ENCODE measurements at regions not wholly inside any gene's neighbourhood (a gene's known extent, or its start where the extent isn't known, plus 50 kb on each side); places are given as distances from the start of the nearest gene placed in this dataset.

GRCh38 chr4:19119904-19120560, 1098.5 kb upstream of the LCORL start:
- no peak overlapping the region for H3K4me3 ChIP-seq
- no peak overlapping the region for H3K27ac ChIP-seq
- no peaks in the 10 kb centered on the region for H3K36me3 ChIP-seq
- H3K9me3 ChIP-seq = no peaks in the 10 kb centered on the region
- no peaks in the 10 kb centered on the region for H3K4me1 ChIP-seq (ENCODE audit: insufficient read depth)
- WGBS, 3 donors = 64 to 75% (median 73%) methylated on average over 3 of the region's 3 CpGs
- TF ChIP-seq CTCF (IDR thresholded peaks at IDR 0.05) (no peak), EP300 (IDR thresholded peaks at IDR 0.05) (no peak), POLR2A (IDR thresholded peaks at IDR 0.05) (no peak)
- intact Hi-C loops (cut with DNase I) = no loop called here
- no peak for DNase-seq
- no peaks in the 10 kb centered on the region for H3K27me3 ChIP-seq

- H3K4me3 ChIP-seq = no peak overlapping the region
- TF ChIP-seq CTCF (IDR thresholded peaks at IDR 0.05) (no peak), POLR2A (IDR thresholded peaks at IDR 0.05) (no peak), EP300 (IDR thresholded peaks at IDR 0.05) (no peak)
- DNase-seq = no peak
- intact Hi-C loops (cut with DNase I) = no loop called here
- WGBS, 3 donors = 72 to 89% (median 84%) methylated on average over 2 of the region's 2 CpGs
- H3K9me3 ChIP-seq = no peaks in the 10 kb centered on the region
- no peaks in the 10 kb centered on the region for H3K36me3 ChIP-seq
- H3K27ac ChIP-seq = no peak overlapping the region
- no peaks in the 10 kb centered on the region for H3K4me1 ChIP-seq (ENCODE audit: insufficient read depth)
- H3K27me3 ChIP-seq = no peaks in the 10 kb centered on the region
Measured at GRCh38 chr4:19117022-19117421, 1095.5 kb upstream of the LCORL start.

- WGBS, 3 donors = 84 to 93% (median 85%) methylated on average over 4 of the region's 4 CpGs
- no peak overlapping the region for H3K4me3 ChIP-seq
- H3K27ac ChIP-seq = no peak overlapping the region
- no peak for DNase-seq
- no peaks in the 10 kb centered on the region for H3K27me3 ChIP-seq
- no peaks in the 10 kb centered on the region for H3K4me1 ChIP-seq (ENCODE audit: insufficient read depth)
- intact Hi-C loops (cut with DNase I) = no loop called here
- H3K36me3 ChIP-seq = no peaks in the 10 kb centered on the region
- TF ChIP-seq POLR2A (IDR thresholded peaks at IDR 0.05) (no peak), CTCF (IDR thresholded peaks at IDR 0.05) (no peak), EP300 (IDR thresholded peaks at IDR 0.05) (no peak)
- no peaks in the 10 kb centered on the region for H3K9me3 ChIP-seq
Measured at GRCh38 chr4:19104176-19104575, 1082.6 kb upstream of the LCORL start.

- TF ChIP-seq EP300 (IDR thresholded peaks at IDR 0.05) (no peak), CTCF (IDR thresholded peaks at IDR 0.05) (no peak), POLR2A (IDR thresholded peaks at IDR 0.05) (no peak)
- 63 to 74% (median 69%) methylated on average over 5 of the region's 5 CpGs for WGBS, 3 donors
- DNase-seq = no peak
Measured at GRCh38 chr4:19095491-19096046, 1074.0 kb upstream of the LCORL start.

More at GRCh38 chr4:19095491-19096046, 1074.0 kb upstream of the LCORL start:
- H3K9me3 ChIP-seq = no peaks in the 10 kb centered on the region
- no peak overlapping the region for H3K4me3 ChIP-seq
- no peak overlapping the region for H3K27ac ChIP-seq
- H3K36me3 ChIP-seq = no peaks in the 10 kb centered on the region
- no peaks in the 10 kb centered on the region for H3K27me3 ChIP-seq
- H3K4me1 ChIP-seq (ENCODE audit: insufficient read depth) = no peaks in the 10 kb centered on the region
- intact Hi-C loops (cut with DNase I) = no loop called here
